GM18511 (cell line): ENCODE measurements at regions not wholly inside any gene's neighbourhood (a gene's known extent, or its start where the extent isn't known, plus 50 kb on each side); places are given as distances from the start of the nearest gene placed in this dataset.

Experiments used
- ATAC-seq: cut with Tn5 transposase; IDR thresholded peaks from one replicate; pipeline ENCODE4 v1.9.1; 2021; ENCODE audit warnings: mild to moderate bottlenecking, moderate library complexity; ENCODE audit not compliant: unreplicated experiment

DNA sequence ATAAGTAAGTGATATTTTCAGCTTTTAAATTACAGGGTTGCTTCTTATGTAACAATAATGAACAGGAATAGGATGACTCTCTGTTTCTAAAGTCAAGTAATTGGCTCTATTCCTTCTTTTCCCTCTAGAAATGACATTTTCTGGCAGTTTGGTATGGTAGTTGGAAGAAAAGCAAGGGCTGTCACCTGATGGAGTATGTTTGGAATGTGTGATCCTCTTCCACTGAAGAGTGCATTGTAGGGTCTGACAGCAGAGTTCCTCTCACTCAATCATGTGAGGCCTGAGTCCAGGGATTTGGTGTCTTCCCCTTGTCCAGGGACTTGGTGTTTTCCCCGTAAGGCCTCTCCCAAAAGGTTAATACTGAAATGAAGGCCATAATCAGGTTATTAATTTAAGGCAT, 233.8 kb upstream of the FBXL7 start:
- ATAC-seq = no peak

- ATAC-seq = no peak
These were observed 236.0 kb upstream of the FBXL7 start for GRCh38 chr5:15263942-15264341.

DNA sequence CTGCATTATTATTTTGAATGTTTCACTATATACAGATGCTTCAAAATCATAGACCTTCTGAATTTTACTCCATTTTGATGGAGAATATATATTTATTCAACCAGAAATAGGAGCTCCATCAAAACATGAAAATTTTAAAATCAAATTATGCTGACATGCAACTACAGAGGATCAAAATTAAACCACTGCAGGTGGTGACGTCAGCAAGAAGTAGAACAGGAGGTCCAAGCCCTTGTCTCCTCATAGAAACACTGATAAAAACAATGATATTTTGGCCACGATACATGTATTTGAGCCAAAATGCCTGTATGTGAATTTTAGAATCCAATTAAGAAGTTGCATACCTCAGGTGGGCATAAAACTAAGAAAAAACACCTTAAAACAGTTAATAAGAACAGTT, 236.6 kb upstream of the FBXL7 start:
- ATAC-seq = no peak

- ATAC-seq = no peak
These were observed 238.5 kb upstream of the FBXL7 start for GRCh38 chr5:15261269-15261995.

GRCh38 chr5:15260356-15261268, 239.4 kb upstream of the FBXL7 start:
- no peak for ATAC-seq

- no peak for ATAC-seq
These were observed 243.5 kb upstream of the FBXL7 start for GRCh38 chr5:15256485-15256884.

GRCh38 chr5:15255576-15255975, 244.4 kb upstream of the FBXL7 start:
- no peak for ATAC-seq

DNA sequence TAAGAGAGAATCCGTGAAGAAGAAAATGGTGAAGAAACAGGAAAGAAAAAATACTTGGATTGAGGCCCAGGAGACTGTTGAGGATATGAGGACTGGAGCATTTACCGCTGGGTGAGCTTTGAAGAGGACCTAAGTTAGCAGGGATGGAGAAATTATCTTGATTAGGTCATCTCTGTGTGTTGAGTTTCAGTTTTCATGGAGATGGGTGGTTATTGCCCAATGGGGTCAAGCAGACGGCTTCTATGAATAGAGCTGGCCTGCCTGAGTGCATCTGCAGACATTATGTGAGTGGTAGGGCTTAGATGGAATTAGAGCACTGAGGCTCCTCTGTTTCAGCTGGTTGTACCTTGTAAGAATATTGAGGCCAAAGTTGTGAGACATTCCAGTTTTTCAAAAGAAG, 245.4 kb upstream of the FBXL7 start:
- ATAC-seq = no peak

DNA sequence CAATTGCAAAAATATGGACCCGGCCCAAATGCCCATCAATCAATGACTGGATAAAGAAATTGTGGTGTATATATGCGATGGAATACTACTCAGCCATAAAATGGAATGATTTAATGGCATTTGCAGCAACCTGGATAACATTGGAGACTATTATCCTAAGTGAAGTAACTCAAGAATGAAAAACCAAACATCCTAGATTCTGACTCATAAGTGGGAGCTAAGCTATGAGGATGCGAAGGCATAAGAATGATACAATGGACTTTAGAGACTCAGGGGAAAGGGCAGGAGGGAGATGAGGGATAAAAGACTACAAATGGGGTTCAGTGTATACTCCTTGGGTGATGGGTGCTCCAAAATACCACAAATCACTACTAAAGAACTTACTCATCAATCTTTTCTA, 247.6 kb upstream of the FBXL7 start:
- ATAC-seq = no peak

- ATAC-seq = no peak
These were observed 250.8 kb upstream of the FBXL7 start for GRCh38 chr5:15249152-15249551.

DNA sequence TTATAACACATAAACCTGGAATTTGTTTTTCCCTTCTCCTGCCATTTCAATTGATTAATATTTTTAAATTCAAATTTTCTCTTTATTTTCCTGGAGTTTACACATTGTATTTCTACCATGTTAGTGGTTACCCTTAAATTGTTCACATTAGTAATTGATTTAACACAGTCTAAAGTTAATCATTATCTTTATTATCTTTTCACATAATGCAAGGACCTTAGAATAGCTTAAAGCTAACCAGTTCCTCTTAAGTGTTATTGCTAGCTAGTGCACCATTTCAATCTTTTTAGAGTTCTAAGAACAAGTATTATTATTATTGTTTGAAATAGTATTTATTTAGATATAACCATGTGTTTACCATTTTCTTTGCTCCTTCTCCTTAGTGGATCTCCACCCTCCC, 251.2 kb upstream of the FBXL7 start:
- ATAC-seq = no peak

GRCh38 chr5:15245913-15246312, 254.1 kb upstream of the FBXL7 start:
- ATAC-seq = no peak

DNA sequence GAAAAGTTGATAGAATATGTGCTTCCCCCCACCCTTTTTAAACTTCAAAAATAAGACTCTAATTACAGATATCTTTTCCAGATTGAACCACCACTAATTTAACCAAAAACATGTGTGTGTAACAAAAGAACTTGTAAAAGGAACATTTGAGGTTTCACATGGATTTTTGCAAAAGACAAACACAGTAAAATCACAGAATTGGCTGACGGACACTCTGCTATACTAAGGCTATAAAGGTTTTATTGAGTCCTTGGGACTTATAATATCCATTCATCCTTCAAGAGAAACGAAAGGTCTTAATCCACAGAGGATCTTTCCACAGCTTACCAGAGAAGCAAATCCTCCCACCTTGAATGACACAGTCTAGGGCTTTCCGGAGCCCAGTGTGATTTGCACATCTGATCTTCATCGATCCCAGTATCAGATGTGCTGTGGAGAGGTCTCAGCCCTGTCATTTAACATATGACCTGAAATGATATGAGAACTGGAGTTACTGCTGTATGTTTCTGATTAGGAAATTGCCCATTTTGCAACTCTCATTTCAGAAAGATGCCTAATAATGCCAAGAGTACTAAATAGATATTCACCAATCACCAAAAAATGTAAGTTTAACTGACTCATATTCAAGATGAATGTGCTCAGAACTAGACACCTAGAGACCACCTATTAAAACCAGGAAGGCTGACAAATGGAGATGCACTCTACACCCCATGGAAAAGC, 256.5 kb upstream of the FBXL7 start:
- no peak for ATAC-seq

DNA sequence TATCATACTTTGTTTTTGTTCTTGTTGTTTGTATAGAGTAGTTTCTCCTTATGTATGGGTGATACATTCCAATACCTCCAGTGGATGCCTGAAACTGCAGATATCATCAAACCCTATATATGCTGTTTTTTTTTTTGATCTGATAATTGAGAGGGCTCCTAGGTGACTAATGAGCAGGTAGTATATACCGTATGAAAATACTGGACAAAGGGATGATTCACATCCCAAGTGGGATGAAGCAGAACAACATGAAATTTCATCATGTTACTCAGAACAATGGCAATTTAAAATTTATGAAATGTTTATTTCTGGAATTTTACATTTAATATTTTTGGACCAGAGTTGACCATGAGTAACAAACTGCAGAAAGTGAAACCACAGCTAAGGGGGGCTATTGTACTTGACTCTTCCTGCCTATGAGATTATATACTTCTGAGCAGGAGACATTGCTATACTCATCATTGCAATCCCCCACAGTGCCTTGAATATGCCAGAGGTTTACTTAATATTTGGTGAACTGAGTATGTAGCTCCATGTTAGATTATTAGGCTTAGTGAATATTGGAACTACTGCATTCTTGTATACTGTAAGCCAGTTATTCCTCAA, 258.7 kb upstream of the FBXL7 start:
- ATAC-seq = no peak

- ATAC-seq = no peak
These were observed 262.0 kb upstream of the FBXL7 start for GRCh38 chr5:15238006-15238405.

DNA sequence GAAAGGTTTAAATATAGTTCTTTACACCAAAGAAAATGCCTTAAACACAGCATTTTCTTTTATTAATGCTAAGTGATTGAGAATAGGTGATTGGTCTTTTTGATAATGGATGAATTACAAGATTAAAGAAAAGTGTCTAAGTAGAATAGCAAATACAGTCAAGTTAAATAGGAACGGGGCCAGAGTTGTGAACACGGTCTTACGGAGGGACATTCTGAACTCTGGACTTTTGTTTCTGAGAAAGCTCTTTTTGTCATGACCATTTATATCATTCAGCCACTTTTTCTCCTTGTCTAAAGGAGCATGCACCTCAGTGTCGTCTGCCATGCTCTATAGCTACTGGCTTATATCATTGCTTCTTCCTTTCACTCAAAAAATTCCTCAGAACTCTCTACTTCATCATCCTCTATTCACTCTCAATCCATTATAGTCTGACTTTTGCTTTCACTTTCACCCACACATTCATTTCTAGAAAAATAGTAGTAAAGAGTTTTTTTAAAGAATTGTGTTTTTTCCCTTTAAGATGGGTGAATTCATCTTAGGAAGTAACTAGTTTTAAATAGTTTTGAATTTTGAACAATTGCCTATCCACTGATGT, 263.0 kb upstream of the FBXL7 start:
- no peak for ATAC-seq

DNA sequence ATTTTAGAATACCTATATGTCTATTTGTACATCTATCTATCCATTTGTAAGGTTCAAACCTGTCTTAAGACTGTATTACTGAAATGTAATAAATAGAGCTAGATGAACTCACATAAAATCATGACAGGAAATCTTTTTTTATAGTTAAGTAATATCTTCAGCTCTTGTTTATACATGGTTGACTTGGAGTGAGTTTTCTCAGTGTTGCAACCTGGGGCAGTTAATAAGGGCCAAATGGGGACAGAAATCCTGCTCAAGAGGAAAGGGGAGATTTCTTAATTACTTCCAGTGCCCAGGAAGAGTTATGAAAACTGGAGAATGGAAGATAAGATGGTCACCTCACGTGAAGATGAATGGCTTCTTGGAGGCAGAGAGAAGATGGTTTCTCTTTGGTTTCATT, 265.1 kb upstream of the FBXL7 start:
- no peak for ATAC-seq

GRCh38 chr5:15234366-15234765, 265.6 kb upstream of the FBXL7 start:
- ATAC-seq = no peak

DNA sequence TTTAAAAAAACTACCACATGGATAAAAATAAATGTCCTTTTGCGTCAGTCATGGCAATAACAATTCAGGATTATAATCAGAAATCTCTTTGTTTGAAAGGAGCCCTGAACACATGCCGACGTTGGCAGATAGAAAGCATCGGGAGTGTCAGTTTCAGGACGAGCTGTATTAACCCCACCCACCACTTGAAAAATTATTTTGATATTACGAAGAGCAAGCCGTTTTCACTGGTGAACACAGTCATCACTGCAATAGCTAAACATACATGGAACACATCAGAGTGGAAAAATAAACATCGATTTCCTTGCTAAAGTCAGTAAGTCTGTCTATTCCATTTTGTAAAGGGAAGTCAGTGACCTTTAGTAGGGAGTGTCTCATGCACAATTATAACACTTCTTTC, 266.4 kb upstream of the FBXL7 start:
- no peak for ATAC-seq

GRCh38 chr5:15222156-15222555, 277.8 kb upstream of the FBXL7 start:
- no peak for ATAC-seq

- ATAC-seq = no peak
These were observed 279.3 kb upstream of the FBXL7 start for GRCh38 chr5:15220642-15221173.
